Naive thymus-derived CD4-positive, alpha-beta T cell (primary cell): ENCODE measurements at regions not wholly inside any gene's neighbourhood (a gene's known extent, or its start where the extent isn't known, plus 50 kb on each side); places are given as distances from the start of the nearest gene placed in this dataset.
A peak's percentile ranks its signal among the peaks of the same experiment; 100 is the strongest.

Source experiments
- ATAC-seq: fragments of 150-1000 bp; cut with Tn5 transposase; 2 replicates; pipeline ENCODE4 v1.10.0; 2021; ENCODE audit warnings: mild to moderate bottlenecking, moderate library complexity
- CTCF ChIA-PET: fragments of 350-600 bp; sonication (Branson Sonifier 250); formaldehyde crosslinking; loops from one replicate; lab custom pipeline; 2021; ENCODE audit warnings: antibody characterized with exemption; lab: Charles Lee
- POLR2A ChIA-PET: fragments of 350-600 bp; sonication (Branson Sonifier 250); formaldehyde crosslinking; loops from one replicate; lab custom pipeline; 2021; ENCODE audit warnings: antibody characterized with exemption, inconsistent platforms; lab: Charles Lee
- DNase-seq, 9 donors: peaks; one replicate each; pipeline versions ENCODE4 v3.0.0 to v3.0.0-alpha.2; 2020 to 2022; ENCODE audit warnings: mixed read lengths in 1 of 9
- H3K27ac ChIP-seq: one replicate; pipeline ENCODE4 v1.7.0; 2013; ENCODE audit warnings: mild to moderate bottlenecking, low read depth, low read length, moderate library complexity
- H3K27me3 ChIP-seq, 2 donors: one replicate each; pipeline ENCODE4 v1.7.0; 2013; ENCODE audit warnings: low read length in 2 of 2, mild to moderate bottlenecking in 2 of 2, moderate library complexity in 2 of 2; ENCODE audit not compliant: control insufficient read depth in 2 of 2, insufficient read depth in 2 of 2
- H3K36me3 ChIP-seq, 3 experiments: 1 replicate in 2 of 3; 2 replicates in 1 of 3; pipeline ENCODE4 v1.7.0; 2013; ENCODE audit warnings: low read length in 3 of 3, mild to moderate bottlenecking in 3 of 3, moderate library complexity in 1 of 3; ENCODE audit not compliant: insufficient read depth in 3 of 3, control insufficient read depth in 2 of 3
- H3K4me1 ChIP-seq, 2 donors: one replicate each; pipeline ENCODE4 v1.7.0; 2013; ENCODE audit warnings: low read length in 2 of 2, mild to moderate bottlenecking in 2 of 2, moderate library complexity in 1 of 2; ENCODE audit not compliant: control insufficient read depth in 2 of 2, insufficient read depth in 2 of 2
- H3K4me3 ChIP-seq: 2 replicates; pipeline ENCODE4 v1.7.0; 2013; ENCODE audit warnings: mild to moderate bottlenecking, low read length
- H3K9me3 ChIP-seq, 3 experiments: 1 replicate in 2 of 3; 2 replicates in 1 of 3; pipeline ENCODE4 v1.7.0; 2013; ENCODE audit warnings: low read length in 3 of 3; ENCODE audit not compliant: control insufficient read depth in 2 of 3
- H3K27ac Mint-ChIP-seq, 9 donors: one replicate each; pipeline ENCODE4 v1.8.0; 2020 to 2022; ENCODE audit warnings: mixed read lengths in 9 of 9, mild to moderate bottlenecking in 8 of 9, moderate library complexity in 5 of 9, inconsistent platforms in 2 of 9
- H3K27me3 Mint-ChIP-seq, 5 donors: one replicate each; pipeline ENCODE4 v1.8.0; 2021 to 2022; ENCODE audit warnings: mixed read lengths in 5 of 5, mild to moderate bottlenecking in 1 of 5
- H3K36me3 Mint-ChIP-seq, 5 donors: one replicate each; pipeline ENCODE4 v1.8.0; 2020 to 2022; ENCODE audit warnings: mixed read lengths in 5 of 5, mild to moderate bottlenecking in 3 of 5, inconsistent platforms in 1 of 5
- H3K4me1 Mint-ChIP-seq, 7 donors: one replicate each; pipeline ENCODE4 v1.8.0; 2020 to 2022; ENCODE audit warnings: mixed read lengths in 7 of 7, mild to moderate bottlenecking in 3 of 7, inconsistent platforms in 1 of 7
- H3K4me3 Mint-ChIP-seq, 10 donors: one replicate each; pipeline ENCODE4 v1.8.0; 2020 to 2022; ENCODE audit warnings: mild to moderate bottlenecking in 10 of 10, mixed read lengths in 10 of 10, moderate library complexity in 6 of 10, inconsistent platforms in 2 of 10
- H3K9me3 Mint-ChIP-seq, 11 donors: one replicate each; pipeline ENCODE4 v1.8.0; 2020 to 2022; ENCODE audit warnings: mixed read lengths in 11 of 11, mild to moderate bottlenecking in 4 of 11, inconsistent platforms in 1 of 11, moderate library complexity in 1 of 11
- intact Hi-C, 2 donors: fragments of 100-400 bp; cut with micrococcal nuclease; formaldehyde crosslinking; loops; one replicate each; pipeline ENCODE4 v1.15.1; 2023

- intact Hi-C loops: loop anchor here in 1 of 2 donors (2.0 kb wide), 3 partner anchors 45 to 435 kb away; no protein-coding TSS in a partner anchor
- ChIA-PET CTCF (interaction anchor here (2.4 kb wide), 1 partner anchor 423 kb away, joined by 24 read pairs; no protein-coding TSS in a partner anchor), POLR2A (no interaction called here)
- Mint-ChIP-seq H3K36me3 (no peaks in the 10 kb centered on the region), H3K4me1 (peaks cover 0 to 12% (median 6%) of the 10 kb centered on the region in 7 donors), H3K9me3 (no peaks in the 10 kb centered on the region), H3K27me3 (peaks cover 0 to 12% (median 0%) of the 10 kb centered on the region in 5 donors), H3K4me3 (peak overlapping the region in 5 of 10 donors; percentile 3 to 83 (median 77)), H3K27ac (no peak overlapping the region)
- H3K27me3 ChIP-seq: no peaks in the 10 kb centered on the region
- DNase-seq: no peak
- H3K36me3 ChIP-seq: no peaks in the 10 kb centered on the region
- no peak overlapping the region for H3K4me3 ChIP-seq
- no peaks in the 10 kb centered on the region for H3K9me3 ChIP-seq
- peaks cover 6% of the 10 kb centered on the region in 2 donors for H3K4me1 ChIP-seq
- no peak overlapping the region for H3K27ac ChIP-seq
- no peak for ATAC-seq
These were observed 91.1 kb downstream of the LINGO1 start for GRCh38 chr15:77541421-77542181.

- no peaks in the 10 kb centered on the region for H3K9me3 ChIP-seq
- POLR2A ChIA-PET: no interaction called here
- ATAC-seq (no peak), DNase-seq (no peak)
- no peak overlapping the region for H3K27ac ChIP-seq
- H3K27me3 Mint-ChIP-seq: peaks cover 0 to 11% (median 6%) of the 10 kb centered on the region in 5 donors
- CTCF ChIA-PET: no interaction called here
- H3K4me3 Mint-ChIP-seq: peak overlapping the region in 1 of 10 donors; percentile 25
- intact Hi-C loops: no loop called here
- no peaks in the 10 kb centered on the region for H3K36me3 Mint-ChIP-seq
- H3K36me3 ChIP-seq: no peaks in the 10 kb centered on the region
- peaks cover 6% of the 10 kb centered on the region in 2 donors for H3K4me1 ChIP-seq
- H3K27ac Mint-ChIP-seq: no peak overlapping the region
- no peak overlapping the region for H3K4me3 ChIP-seq
- no peaks in the 10 kb centered on the region for H3K27me3 ChIP-seq
- H3K9me3 Mint-ChIP-seq: no peaks in the 10 kb centered on the region
- H3K4me1 Mint-ChIP-seq: peaks cover 0 to 12% (median 6%) of the 10 kb centered on the region in 7 donors
These were observed 92.2 kb downstream of the LINGO1 start for GRCh38 chr15:77540312-77541060.

GRCh38 chr15:77538793-77539497 lies 93.8 kb downstream of the LINGO1 start:
- ChIA-PET CTCF (interaction anchor here (0.7 kb wide), 1 partner anchor 503 kb away, joined by 3 read pairs; no protein-coding TSS in a partner anchor), POLR2A (interaction anchor here (0.7 kb wide), 1 partner anchor 10 kb away, joined by 3 read pairs; no protein-coding TSS in a partner anchor)
- Mint-ChIP-seq H3K4me3 (no peak overlapping the region), H3K27ac (peak overlapping the region in 2 of 9 donors; percentile 21 to 31), H3K27me3 (peaks cover 0 to 10% (median 6%) of the 10 kb centered on the region in 5 donors), H3K36me3 (no peaks in the 10 kb centered on the region), H3K9me3 (no peaks in the 10 kb centered on the region), H3K4me1 (peaks cover 0 to 12% (median 6%) of the 10 kb centered on the region in 7 donors)
- no peak for DNase-seq
- H3K9me3 ChIP-seq: no peaks in the 10 kb centered on the region
- no peaks in the 10 kb centered on the region for H3K27me3 ChIP-seq
- intact Hi-C loops: no loop called here
- ATAC-seq: no peak
- H3K4me3 ChIP-seq: no peak overlapping the region
- H3K4me1 ChIP-seq: peaks cover 6% of the 10 kb centered on the region in 2 donors
- H3K27ac ChIP-seq: no peak overlapping the region
- H3K36me3 ChIP-seq: no peaks in the 10 kb centered on the region

GRCh38 chr15:77538027-77538451 lies 94.7 kb downstream of the LINGO1 start:
- ChIA-PET CTCF (no interaction called here), POLR2A (interaction anchor here (0.7 kb wide), 1 partner anchor 9 kb away, joined by 3 read pairs; no protein-coding TSS in a partner anchor)
- no peaks in the 10 kb centered on the region for H3K9me3 Mint-ChIP-seq
- no peaks in the 10 kb centered on the region for H3K27me3 ChIP-seq
- DNase-seq (no peak), ATAC-seq (no peak)
- peaks cover 4 to 5% of the 10 kb centered on the region in 2 donors for H3K4me1 ChIP-seq
- no peaks in the 10 kb centered on the region for H3K36me3 Mint-ChIP-seq
- H3K4me3 ChIP-seq: no peak overlapping the region
- H3K27me3 Mint-ChIP-seq: peaks cover 0 to 13% (median 6%) of the 10 kb centered on the region in 5 donors
- H3K4me3 Mint-ChIP-seq: no peak overlapping the region
- H3K9me3 ChIP-seq: no peaks in the 10 kb centered on the region
- peaks cover 0 to 11% (median 6%) of the 10 kb centered on the region in 7 donors for H3K4me1 Mint-ChIP-seq
- no peak overlapping the region for H3K27ac ChIP-seq
- H3K36me3 ChIP-seq: no peaks in the 10 kb centered on the region
- no peak overlapping the region for H3K27ac Mint-ChIP-seq
- intact Hi-C loops: no loop called here

- Histone ChIP-seq H3K9me3 (no peaks in the 10 kb centered on the region), H3K4me1 (no peaks in the 10 kb centered on the region), H3K4me3 (no peak overlapping the region), H3K27me3 (no peaks in the 10 kb centered on the region), H3K27ac (no peak overlapping the region), H3K36me3 (no peaks in the 10 kb centered on the region)
- H3K9me3 Mint-ChIP-seq: no peaks in the 10 kb centered on the region
- no peak overlapping the region for H3K27ac Mint-ChIP-seq
- ATAC-seq (no peak), DNase-seq (no peak)
- H3K36me3 Mint-ChIP-seq: no peaks in the 10 kb centered on the region
- POLR2A ChIA-PET: no interaction called here
- CTCF ChIA-PET: interaction anchor here (0.7 kb wide), 1 partner anchor 29 kb away, joined by 4 read pairs; no protein-coding TSS in a partner anchor
- peaks cover 0 to 4% (median 0%) of the 10 kb centered on the region in 7 donors for H3K4me1 Mint-ChIP-seq
- intact Hi-C loops: no loop called here
- no peak overlapping the region for H3K4me3 Mint-ChIP-seq
- H3K27me3 Mint-ChIP-seq: peaks cover 0 to 14% (median 6%) of the 10 kb centered on the region in 5 donors
These were observed 95.7 kb downstream of the LINGO1 start for GRCh38 chr15:77537006-77537405.

- CTCF ChIA-PET: interaction anchor here (0.6 kb wide), 1 partner anchor 480 kb away, joined by 3 read pairs; no protein-coding TSS in a partner anchor
- H3K9me3 Mint-ChIP-seq: no peaks in the 10 kb centered on the region
- H3K4me1 Mint-ChIP-seq: peaks cover 0 to 4% (median 0%) of the 10 kb centered on the region in 7 donors
These were observed 96.9 kb downstream of the LINGO1 start for GRCh38 chr15:77535845-77536244.

More at GRCh38 chr15:77535845-77536244, 96.9 kb downstream of the LINGO1 start:
- H3K27ac ChIP-seq: no peak overlapping the region
- no peaks in the 10 kb centered on the region for H3K9me3 ChIP-seq
- intact Hi-C loops: no loop called here
- no peak overlapping the region for H3K4me3 Mint-ChIP-seq
- H3K4me1 ChIP-seq: no peaks in the 10 kb centered on the region
- POLR2A ChIA-PET: no interaction called here
- no peak overlapping the region for H3K27ac Mint-ChIP-seq
- peaks cover 0 to 15% (median 11%) of the 10 kb centered on the region in 5 donors for H3K27me3 Mint-ChIP-seq
- H3K4me3 ChIP-seq: no peak overlapping the region
- no peak for ATAC-seq
- H3K36me3 Mint-ChIP-seq: no peaks in the 10 kb centered on the region
- no peak for DNase-seq
- no peaks in the 10 kb centered on the region for H3K27me3 ChIP-seq
- H3K36me3 ChIP-seq: no peaks in the 10 kb centered on the region
